K562 (cell line): ENCODE measurements at regions not wholly inside any gene's neighbourhood (a gene's known extent, or its start where the extent isn't known, plus 50 kb on each side); places are given as distances from the start of the nearest gene placed in this dataset.
A peak's percentile ranks its signal among the peaks of the same experiment; 100 is the strongest.

ENCODE experiments used
- ARNT ChIP-seq, 2 experiments: fragments of 450-650 bp; IDR thresholded peaks; 2 replicates each; pipeline ENCODE4 v1.6.1; 2016; ENCODE audit warnings: mild to moderate bottlenecking in 1 of 2
- CCNT2 ChIP-seq: IDR thresholded peaks from 2 replicates; pipeline ENCODE4 v1.6.1; 2011; ENCODE audit warnings: borderline replicate concordance, low read depth, mild to moderate bottlenecking, moderate library complexity, mixed read lengths, low read length; ENCODE audit not compliant: insufficient read length; ENCODE audit errors: extremely low read depth
- ETV6 ChIP-seq, 3 experiments: fragments of 150-350 bp in 1 of 3; sonication (generic) in 1 of 3; formaldehyde crosslinking in 1 of 3; IDR thresholded peaks; 2 replicates each; pipeline versions ENCODE4 v1.6.1 to v1.8.0; 2014 to 2022; ENCODE audit warnings: borderline replicate concordance in 2 of 3, low read depth in 2 of 3, antibody characterized with exemption in 1 of 3, low read length in 1 of 3, mild to moderate bottlenecking in 1 of 3, missing genetic modification reagents in 1 of 3
- LARP7 ChIP-seq: fragments of 450-650 bp; IDR thresholded peaks from 2 replicates; pipeline ENCODE4 v1.6.1; 2016
- MTF1 ChIP-seq: fragments of 250-450 bp; sonication (Bioruptor Pico); IDR thresholded peaks from 2 replicates; pipeline ENCODE4 v1.9.0; 2021; ENCODE audit warnings: moderate library complexity, mild to moderate bottlenecking, inconsistent platforms, borderline replicate concordance
- POLR2A ChIP-seq: fragments of 450-650 bp; conservative IDR thresholded peaks from 2 replicates; pipeline ENCODE4 v1.6.1; 2016
- SMAD2 ChIP-seq: fragments of 150-350 bp; IDR thresholded peaks from 2 replicates; pipeline ENCODE4 v1.6.1; 2014; ENCODE audit warnings: low read depth, mild to moderate bottlenecking, low read length
- SP1 ChIP-seq: sonication (generic); formaldehyde crosslinking; IDR thresholded peaks from 2 replicates; pipeline ENCODE4 v1.8.1; 2022; ENCODE audit warnings: mild to moderate bottlenecking, missing genetic modification reagents
- SPI1 ChIP-seq: IDR thresholded peaks from 2 replicates; pipeline ENCODE4 v1.6.1; 2011; ENCODE audit warnings: low read depth, low read length, control low read depth, borderline replicate concordance
- ZNF507 ChIP-seq: conservative IDR thresholded peaks from 2 replicates; pipeline ENCODE4 v1.6.1; 2017; ENCODE audit warnings: missing genetic modification characterization, missing compliant biosample characterization
- ZNF668 ChIP-seq: fragments of 250-450 bp; sonication (Bioruptor Pico); IDR thresholded peaks from 2 replicates; pipeline ENCODE4 v1.8.0; 2022; ENCODE audit warnings: mild to moderate bottlenecking, inconsistent platforms
- TF ChIP-seq, protein P1 (sequence below): IDR thresholded peaks from 2 replicates; pipeline ENCODE4 v1.6.1; 2016; ENCODE audit warnings: missing genetic modification characterization, missing compliant biosample characterization
- TF ChIP-seq, protein P2 (sequence below): sonication (generic); formaldehyde crosslinking; IDR thresholded peaks from 2 replicates; pipeline ENCODE4 v1.9.0; 2022; ENCODE audit warnings: mild to moderate bottlenecking, missing genetic modification reagents

DNA sequence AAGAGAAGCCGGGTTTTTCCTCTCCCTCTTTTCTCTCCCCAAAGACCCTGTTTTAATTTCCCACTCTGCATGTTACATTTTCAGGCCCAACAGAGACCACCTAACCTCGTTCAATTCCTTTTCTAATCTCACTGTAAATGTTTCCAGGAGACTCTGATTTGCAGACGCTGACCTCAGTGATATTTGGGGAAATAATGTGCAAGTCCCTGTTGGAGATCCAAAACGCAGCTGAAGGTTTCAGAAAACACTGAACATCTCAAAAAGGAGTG is 386.6 kb downstream of the NPIPA8 start:
- TF ChIP-seq SMAD2 (no peak), MTF1 (CRISPR knock-in tag) (no peak), SPI1 (no peak), ETV6 (IDR thresholded peaks at IDR 0.05; ENCODE audit: borderline replicate concordance in 1 of 2, low read depth in 2 of 2, low read length in 1 of 2) (no peak), ETV6 (CRISPR knock-in tag; IDR thresholded peaks at IDR 0.05; ENCODE audit: borderline replicate concordance) (no peak), ZNF668 (no peak), SP1 (no peak), CCNT2 (peak; percentile 19), POLR2A (no peak), LARP7 (no peak), ZNF507 (tag) (no peak), ARNT (IDR thresholded peaks at IDR 0.05) (no peak)
- TF ChIP-seq, protein P1, sequence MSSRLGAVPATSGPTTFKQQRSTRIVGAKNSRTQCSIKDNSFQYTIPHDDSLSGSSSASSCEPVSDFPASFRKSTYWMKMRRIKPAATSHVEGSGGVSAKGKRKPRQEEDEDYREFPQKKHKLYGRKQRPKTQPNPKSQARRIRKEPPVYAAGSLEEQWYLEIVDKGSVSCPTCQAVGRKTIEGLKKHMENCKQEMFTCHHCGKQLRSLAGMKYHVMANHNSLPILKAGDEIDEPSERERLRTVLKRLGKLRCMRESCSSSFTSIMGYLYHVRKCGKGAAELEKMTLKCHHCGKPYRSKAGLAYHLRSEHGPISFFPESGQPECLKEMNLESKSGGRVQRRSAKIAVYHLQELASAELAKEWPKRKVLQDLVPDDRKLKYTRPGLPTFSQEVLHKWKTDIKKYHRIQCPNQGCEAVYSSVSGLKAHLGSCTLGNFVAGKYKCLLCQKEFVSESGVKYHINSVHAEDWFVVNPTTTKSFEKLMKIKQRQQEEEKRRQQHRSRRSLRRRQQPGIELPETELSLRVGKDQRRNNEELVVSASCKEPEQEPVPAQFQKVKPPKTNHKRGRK (tag): no peak
- TF ChIP-seq, protein P2, sequence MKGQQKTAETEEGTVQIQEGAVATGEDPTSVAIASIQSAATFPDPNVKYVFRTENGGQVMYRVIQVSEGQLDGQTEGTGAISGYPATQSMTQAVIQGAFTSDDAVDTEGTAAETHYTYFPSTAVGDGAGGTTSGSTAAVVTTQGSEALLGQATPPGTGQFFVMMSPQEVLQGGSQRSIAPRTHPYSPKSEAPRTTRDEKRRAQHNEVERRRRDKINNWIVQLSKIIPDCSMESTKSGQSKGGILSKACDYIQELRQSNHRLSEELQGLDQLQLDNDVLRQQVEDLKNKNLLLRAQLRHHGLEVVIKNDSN: no peak
